Stimulated activated CD8-positive, alpha-beta memory T cell treated with anti-CD3 and anti-CD28 coated beads, Interleukin-15, amount 100 ng/mL, for 1 hour (primary cell): ENCODE measurements at regions not wholly inside any gene's neighbourhood (a gene's known extent, or its start where the extent isn't known, plus 50 kb on each side); places are given as distances from the start of the nearest gene placed in this dataset.

Experiments
- DNase-seq: peaks from one replicate; pipeline ENCODE4 v3.0.0-alpha.2; 2020; ENCODE audit warnings: low read depth

DNA sequence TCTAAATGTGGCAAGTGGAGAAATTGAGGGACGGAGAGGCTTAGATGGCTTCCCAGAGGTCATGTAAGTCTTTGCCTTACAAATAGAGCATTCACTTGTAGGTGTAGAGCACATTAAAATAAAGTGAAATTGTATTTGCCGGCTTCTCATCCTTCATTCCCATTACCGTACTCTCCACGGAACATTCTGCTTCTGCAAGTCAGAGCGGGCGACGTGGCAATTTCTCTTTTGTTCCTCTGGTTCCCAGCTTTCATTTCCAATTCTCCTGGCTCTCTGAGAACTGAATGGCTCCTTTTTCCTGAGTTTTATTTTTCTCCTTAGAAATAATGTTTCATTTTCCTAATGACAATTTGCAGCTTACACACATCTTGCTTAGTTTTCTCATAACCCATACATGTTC lies 51.3 kb upstream of the PFKP start:
- DNase-seq, result no peak

DNA sequence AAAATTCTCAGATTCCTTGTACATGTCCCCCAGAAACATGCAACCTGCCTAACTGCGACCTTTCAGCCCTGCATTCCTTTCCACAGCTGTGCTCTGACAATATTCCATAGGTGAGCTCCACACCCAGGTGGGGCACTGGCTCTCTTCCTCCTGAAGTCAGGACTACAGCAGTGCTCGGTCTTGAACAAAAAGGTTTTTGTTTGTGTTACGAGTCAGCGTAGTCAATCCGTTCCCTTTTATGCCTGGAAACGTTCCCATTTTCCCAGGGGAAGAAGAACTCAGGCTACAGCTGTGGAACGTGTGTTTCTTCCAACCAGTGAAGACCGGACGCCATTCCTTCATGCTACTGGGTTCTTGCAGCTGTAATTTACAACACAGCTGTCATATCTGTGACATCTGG lies 52.4 kb upstream of the PFKP start:
- no peak for DNase-seq

DNA sequence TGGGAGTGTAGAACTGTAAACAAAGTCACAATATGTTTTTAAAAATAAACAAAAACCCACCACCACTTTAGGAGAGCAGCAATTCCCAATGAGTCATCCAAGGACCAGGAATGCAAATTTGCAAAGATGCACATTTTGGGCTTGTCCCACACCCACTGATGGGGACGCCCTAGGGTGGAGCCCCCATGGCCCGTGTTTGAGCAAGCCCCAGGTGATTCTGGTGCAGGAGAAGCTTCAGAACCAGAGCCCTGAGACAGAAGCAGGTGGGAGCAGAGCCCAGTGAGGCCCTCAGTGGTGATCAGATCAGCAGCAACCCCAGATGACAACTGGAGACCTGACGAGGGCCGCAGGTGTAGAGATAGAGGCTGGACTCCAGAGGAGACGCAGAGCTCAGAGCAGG lies 55.1 kb upstream of the PFKP start:
- no peak for DNase-seq

DNA sequence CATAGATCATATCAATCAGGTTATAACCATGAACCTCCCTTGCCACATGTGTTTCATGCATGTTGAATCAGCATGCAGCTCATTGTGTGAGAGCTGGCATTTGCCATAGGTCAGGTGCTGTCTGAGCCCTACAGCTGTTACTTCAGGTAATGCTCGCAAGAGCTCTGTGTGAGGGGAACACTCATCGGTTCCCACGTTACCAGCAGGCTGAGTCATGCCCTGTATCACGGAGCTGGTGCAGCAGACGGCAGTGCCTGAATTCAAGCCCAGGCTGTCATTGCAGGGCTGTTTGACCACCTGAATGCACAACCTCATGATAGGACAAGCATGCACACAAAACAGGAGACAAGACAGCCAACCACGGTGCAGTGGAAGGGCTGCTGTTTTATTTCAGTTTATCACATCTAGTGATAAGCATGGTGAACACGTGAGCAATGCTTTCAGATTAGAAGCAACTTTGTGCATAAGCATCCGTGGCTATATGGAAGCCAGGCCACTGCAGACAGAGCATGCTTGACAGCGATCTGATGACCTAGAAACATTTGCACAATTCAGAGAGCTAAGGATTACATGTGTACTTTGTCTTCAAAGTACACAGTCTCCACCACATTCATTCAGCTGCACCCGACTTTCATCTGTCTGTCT lies 56.4 kb upstream of the PFKP start:
- DNase-seq, result no peak

DNA sequence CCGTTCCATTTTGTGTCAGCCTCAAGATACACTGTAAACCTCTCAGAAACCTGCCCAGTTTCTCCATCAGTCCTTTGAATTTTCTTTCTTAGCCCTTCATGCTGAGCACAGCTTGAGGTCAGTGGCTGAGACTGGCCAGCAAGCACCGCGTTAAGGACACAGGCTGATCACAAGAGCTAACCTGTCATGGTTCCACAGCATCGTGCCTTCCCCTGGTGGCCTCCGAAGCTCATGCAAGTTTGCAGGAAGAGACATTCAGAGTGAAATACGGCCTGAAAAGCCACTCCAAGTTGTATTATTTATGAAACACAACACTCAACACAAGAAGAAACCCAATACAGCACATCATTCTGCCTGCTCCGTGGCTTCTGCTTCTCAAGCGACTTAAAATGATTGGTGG lies 57.0 kb upstream of the PFKP start:
- no peak for DNase-seq

DNA sequence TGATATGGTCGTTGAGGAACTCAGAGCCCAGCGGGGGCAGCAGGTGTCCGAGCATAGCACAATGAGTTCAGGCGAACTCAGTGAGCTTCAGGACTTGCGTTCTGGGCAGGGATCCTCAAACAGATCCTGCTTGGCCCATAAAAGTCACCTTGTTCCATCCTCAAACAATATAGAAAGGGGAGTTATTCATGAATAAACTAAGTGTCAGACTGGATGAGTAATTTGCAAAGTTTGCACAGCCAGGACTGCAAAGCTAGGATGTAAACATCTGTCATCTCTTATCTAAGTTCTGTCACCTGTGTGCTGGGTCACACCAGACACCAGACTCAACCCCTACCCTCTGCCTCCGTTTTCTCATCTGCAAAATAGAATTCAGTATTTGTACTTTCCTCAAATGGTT lies 58.0 kb upstream of the PFKP start:
- DNase-seq, result no peak

DNA sequence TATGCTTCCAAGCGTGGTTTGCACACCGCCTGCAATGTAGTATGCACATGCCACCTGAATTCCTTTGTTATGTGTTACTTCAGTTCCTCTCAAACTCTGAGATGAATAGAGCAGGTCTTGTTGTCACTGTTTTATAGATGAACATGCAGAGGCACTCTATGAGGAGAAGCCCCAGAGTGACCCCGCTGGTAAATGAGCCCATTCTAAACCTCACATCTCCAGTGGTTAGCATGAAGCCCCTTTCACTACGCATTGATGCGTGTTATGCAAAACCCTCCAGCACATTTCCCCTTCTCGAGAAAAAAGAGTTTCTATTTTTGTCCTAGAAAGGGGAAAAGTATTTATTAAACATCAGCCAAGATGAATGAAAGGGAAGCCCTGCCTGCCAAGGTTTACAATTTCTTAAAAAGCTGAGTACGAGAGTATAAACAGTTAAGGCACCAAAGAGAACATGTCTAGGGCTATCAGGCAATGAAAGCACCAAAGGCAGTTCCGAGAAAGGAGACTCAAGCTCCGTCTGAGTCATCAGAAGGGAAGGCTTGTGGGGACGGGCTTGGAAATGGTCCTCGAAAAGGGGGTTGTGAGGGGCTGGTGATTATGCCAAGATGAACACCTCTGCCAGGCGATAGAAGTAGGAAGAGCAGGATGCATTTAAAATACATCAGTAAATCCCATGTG lies 58.7 kb upstream of the PFKP start:
- no peak for DNase-seq

DNA sequence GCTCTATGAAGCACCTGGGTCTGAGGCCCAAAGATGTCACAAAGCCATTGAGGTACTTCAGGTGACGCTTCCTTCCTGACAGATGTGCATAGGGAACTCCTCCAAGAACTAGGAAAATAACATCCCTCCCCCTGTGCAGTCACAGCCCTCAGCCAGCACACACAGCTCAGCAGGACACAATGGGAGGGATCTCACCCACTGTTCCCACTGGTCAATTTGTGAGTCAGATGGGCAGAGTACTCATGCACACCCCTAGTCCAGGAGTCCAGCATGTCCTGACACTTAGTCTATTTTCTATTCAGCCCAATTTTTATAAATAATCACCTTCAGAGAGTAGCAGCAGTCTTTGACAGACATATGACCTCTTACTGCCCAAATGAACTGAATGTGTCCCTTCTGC lies 60.7 kb upstream of the PFKP start:
- DNase-seq, result no peak

DNA sequence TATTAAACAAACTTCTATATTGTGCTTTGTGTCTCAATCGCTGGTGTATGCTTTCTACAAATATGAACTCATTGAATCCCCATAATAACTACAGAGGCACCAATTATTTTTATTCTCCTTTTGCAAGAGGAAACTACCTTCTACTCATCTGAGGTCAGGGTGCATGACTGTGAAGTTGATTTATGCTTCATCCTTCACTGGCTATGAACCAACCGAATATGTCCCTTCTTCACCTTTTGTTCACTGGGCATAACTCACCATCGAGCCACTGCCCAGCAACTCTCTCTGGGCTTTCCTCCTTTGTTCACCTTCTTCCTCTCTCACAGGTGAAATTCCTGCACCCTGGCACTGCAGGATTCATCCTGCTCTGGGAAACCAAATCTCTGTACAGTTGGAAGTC lies 61.3 kb upstream of the PFKP start:
- no peak for DNase-seq

DNA sequence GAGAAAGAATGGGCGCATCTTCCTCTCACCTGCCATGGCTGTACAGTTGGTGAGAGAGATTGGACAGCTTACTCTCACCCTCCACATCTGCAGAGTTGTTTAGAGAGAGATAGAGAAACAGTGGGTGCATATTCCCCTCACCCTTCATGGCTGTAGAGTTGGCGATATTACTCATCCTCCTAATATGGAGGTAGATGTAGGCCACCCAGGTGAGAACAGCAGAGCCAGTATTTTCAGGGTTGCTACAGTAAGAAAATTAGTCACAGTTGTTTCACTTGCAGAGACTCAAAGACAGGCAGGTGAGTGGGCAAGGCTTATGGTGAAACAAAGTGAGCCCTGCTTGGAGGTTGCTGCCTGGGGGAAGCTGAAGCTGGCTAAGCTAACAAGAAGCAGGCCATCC lies 65.0 kb upstream of the PFKP start:
- no peak for DNase-seq

DNA sequence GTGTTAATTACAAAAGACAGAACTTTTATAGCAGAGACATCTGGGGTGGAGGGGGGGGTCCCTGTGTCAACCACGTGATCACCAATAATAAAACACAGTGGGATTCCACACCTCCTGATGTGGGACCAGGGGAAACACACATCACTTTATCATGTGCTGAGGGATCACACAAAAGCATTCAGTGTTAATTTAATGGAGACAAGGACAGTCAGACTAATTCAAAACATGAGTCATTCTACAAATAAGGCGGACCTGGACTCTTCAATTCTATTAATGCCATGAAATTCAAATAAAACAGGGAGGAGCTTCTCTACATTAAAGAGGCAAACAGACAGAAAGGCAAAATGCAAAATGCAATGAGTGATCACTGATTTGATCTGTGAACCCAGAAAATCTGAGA lies 67.3 kb upstream of the PFKP start:
- DNase-seq, result no peak

DNA sequence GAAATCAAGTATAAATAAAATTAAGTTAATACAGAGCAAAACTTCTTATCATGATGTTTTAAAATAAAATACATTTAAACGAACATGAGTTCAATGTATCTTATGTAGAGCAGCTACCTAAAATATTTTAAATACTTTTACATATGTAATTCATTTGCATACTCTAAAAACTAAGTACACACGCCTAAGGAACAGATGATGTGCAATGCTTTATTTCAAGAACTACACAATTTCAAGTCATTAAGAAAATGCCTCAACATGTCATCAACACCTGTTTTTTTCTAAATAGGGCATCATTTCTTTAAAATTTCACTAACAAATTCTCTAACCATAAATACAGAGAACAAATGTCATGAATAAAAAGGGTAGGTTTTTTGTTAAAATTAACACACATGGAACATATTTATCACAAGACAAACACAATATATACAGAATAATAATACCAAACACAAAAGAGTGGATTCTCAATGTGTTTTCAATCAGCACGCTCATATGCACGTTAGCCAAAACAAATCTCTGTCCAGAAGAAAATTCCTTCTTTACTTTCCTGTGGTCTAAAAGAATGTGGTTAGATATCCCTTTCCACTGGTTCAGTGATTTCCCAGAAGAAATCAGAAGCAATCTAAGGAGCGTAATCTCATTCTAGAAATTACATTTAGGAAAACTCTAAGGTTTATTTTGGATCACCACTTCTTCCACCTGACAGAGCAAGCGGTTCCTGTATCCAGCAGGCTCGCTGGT lies 73.0 kb upstream of the PFKP start:
- DNase-seq, result no peak

DNA sequence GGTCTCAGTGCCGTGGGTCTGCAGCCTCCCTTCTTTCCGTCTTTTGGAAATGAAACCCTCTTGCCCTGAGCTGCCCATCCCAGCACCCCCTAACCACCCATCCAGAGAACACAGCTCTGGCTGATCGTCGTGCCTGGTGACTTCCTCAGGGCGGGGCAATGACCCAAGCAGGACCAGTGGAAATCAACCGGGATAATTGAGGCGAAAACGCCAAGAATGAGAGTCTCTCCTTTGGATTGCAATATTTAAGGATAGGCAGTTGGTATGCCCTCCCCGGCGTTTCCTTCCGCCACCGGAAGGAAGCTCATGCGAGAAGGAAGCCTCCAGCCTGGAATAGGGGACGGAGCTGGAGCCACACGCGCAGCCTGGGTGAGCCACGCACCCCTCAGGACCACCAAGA lies 73.7 kb upstream of the PFKP start:
- no peak for DNase-seq

DNA sequence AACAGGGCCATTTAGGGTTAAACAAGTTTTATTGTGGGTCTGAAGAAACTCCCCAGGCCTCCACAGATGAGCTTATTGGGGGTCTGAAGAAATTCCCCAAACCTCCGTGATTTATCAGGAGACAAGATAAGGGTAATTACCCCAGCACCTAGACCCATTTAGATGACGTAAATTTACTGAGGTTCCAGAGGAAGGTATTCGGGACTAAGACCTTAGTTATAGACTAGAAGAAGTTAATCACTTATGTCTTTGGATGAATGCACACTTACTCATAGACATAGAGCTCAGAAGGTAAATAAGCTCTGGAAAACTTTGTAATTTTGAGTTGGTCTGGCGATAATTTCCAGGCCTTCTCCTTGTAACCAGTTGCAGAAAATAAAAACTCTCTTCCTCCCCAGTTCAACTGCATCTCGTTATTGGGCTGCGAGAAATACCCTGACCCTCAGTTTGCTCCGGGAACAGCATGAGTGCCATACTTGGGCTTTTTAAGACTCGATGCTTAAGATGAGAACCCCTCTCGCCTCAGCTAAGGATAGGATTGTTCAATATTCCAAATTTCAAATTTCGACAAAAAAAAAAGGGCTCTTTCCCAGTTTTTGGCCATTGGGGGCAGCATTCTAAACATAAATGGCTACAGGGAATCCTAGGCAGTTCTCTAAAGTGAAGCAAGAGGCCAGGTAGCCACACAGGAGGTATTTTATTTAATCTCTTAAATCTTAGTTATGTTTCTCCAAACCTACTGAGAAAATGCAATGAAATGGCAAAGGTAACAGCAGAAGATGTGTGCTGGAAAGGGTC lies 74.7 kb upstream of the PFKP start:
- no peak for DNase-seq

DNA sequence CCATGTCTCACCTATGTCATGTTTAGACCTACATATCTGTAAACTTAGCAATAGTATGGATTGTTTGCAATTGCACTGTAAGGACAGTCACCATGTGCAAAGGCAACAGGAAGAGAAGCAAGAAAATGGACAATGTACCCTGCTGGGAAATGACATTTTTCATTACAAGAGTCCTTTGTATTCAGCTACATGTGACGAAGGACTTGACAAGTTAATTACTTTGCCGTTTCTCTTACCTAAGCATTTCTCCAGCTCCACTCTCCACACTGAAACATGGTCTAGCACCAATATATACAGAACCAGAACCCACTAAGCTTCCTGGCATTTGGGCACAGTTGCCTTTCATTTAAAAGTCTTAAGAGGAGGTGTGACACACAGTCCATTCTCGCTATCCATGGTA lies 76.6 kb upstream of the PFKP start:
- no peak for DNase-seq

DNA sequence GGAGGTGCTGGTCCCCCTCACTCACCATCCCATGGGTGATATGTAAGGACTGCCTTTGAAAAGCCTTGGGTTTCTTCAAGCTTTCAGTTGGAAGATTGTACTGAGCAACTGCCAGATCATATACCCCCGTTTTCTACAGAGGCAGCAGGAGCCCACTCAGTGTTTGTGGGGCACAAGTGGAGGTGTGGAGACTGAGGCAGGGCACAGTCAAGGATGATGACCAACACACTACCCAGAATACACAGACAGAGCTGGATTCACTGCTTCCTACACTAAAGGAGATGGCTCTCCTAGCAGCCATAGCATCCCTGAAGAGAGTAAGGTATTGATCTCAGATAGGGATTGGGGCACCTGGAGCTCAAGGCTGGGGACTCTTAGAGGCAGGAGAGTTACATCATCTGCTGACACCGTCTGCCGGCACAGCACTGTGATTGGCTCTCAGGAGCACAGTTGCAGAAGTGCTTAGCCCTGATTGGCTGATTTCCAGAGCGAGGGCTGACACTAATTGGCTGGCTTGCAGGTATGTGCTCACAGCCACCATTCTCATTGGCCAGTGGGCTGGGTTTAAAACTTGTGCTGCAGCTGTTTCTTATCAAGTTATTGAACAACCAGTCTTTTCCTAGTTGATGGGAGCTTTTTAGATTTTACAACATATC lies 77.9 kb upstream of the PFKP start:
- no peak for DNase-seq

DNA sequence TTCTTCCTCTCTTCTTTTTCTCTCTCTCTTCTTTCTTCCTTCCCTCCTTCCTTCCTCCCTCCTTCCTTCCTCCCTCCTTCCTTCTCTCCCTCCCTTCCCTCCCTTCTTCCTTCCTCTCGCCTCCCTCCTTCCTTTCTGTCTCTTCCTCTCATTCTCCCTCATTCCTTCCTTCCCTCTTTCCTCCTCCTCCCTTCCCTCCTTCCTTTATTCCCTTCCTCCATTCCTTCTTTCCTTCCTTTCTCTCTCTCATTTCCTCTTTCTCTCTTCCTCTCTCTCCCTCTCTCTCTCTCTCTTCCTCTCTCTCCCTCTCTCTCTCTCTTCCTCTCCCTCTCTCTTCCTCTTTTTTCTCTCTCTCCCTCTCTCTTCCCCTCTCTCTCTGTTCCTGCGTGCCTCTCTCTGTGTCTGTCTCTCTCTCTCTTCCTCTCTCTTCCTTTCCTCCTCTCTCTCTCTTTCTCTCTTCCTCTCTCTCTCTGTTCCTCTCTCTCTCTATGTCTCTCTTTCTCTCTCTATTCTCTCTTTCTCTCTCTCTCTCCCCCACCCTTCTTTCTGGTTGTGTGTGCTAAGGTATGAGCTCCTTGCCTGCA lies 80.1 kb upstream of the PFKP start:
- no peak for DNase-seq

DNA sequence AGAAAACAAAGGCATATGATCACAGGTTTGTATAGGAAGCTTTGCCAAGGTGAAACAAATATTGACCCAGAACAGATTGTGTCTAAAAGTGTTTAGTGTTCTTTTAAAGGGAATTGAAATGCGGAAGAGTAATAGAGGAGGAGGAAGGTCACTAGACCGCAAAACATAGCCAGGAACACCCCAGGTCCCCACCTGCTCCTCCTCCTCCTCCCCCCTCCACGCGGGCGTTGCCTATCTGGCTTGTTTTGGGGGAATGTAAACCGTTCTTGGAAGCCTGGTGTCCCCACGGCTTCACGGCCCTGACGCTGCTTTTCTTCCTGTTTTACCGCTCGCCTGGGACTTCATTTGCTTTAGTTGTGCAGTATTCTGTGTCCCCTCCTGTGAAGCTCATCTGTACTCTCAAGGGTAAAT lies 81.0 kb upstream of the PFKP start:
- DNase-seq, result no peak

DNA sequence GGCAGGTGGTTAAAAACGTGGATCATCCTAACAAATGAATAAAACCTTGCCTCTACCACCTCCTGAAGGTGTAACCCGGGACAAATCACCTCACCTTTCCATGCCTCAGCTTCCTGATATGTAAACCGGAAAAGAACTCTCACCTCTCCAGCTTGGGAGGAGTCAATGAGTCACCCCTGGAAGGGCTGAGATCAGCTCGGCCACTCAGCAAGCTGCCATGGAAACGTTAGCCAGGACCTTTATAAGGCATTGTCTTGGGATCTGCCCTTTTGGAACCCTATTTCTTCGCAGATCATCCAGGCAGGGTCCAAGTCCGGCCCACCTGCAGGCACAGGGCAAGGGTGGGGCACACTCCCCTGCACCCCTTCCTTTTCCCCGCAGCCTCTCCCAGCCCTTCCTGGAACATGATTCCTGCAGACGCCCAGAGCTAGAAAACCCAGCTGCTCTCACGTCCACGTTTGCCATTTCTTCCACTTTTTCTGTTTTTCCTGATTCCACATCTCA lies 81.6 kb upstream of the PFKP start:
- no peak for DNase-seq

DNA sequence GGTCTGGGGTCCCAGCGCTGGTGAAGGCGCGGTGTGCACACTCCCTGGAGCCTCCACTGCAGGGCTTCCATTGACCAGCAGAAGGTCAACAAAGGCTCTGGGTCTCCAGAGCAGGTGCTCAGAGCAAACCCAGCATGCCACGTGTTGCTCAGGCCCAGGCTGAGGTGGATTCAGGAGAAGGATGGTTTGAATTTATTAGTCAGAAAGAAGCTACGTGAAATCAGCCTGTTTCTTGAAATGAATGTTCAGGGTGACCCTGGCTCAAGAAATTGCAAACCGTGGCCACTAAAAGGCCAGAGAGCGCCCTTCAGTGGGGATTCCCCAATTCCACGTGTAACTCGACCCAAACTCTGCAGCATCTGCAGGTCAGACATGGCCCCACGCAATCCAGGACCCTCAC lies 82.7 kb upstream of the PFKP start:
- DNase-seq, result no peak

DNA sequence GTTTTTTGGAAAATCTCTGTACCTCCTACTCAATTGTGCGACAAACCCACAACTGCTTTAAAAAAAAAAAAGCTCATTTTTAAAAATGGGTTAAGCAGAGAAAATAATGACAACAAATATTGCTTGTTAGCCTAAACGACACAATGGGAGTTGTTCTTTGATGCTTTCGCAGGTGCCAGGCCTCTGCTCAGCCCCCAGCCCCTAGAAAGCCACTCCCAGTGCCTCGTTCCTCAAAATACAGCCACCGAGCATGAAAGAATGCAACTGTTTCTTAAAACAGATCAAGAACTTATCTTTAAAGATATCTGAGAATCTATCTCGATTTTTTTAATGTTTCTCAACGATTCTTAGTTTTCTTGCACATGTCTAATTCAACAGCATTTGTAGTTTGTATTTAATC lies 85.2 kb upstream of the PFKP start:
- DNase-seq, result no peak

DNA sequence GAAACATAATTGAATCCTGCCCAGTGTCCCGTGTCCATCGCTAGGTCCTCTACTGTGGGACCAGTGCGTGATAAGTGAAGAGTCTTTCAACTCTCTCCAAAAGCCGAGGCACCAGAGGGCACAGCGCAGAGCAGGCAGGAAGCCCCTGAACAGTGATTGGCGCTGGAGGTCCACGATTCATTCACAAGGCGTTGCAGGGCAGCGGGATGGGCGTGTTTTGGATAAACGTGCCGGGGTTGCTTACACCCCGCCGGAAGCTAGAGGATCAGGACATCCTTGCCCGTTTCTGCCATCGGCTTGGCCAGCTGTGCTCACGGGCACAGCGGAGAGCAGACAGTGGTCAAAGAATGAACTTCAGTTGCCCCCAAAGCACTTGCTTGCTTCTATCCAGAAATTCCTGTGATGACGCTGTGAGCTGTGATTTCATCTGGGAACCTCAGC lies 86.0 kb upstream of the PFKP start:
- no peak for DNase-seq
